CD4-positive, alpha-beta T cell (primary cell): ENCODE measurements at regions not wholly inside any gene's neighbourhood (a gene's known extent, or its start where the extent isn't known, plus 50 kb on each side); places are given as distances from the start of the nearest gene placed in this dataset.

Source experiments
- ATAC-seq: fragments of 200-7000 bp; cut with Tn5 transposase; one replicate; pipeline ENCODE4 v1.10.0; 2022; ENCODE audit warnings: mild to moderate bottlenecking; ENCODE audit not compliant: poor library complexity
- CTCF ChIA-PET: fragments of 350-600 bp; sonication (Branson Sonifier 250); formaldehyde crosslinking; loops from one replicate; lab custom pipeline; 2021; ENCODE audit warnings: antibody characterized with exemption, inconsistent platforms; lab: Charles Lee
- POLR2A ChIA-PET: fragments of 350-600 bp; sonication (Branson Sonifier 250); formaldehyde crosslinking; loops from one replicate; lab custom pipeline; 2021; ENCODE audit warnings: antibody characterized with exemption, inconsistent platforms; lab: Charles Lee
- DNase-seq, 14 experiments: peaks; one replicate each; pipeline ENCODE4 v3.0.0-alpha.2; 2013 to 2020; ENCODE audit warnings: mixed read lengths in 2 of 14
- H3K27ac ChIP-seq, 2 donors: one replicate each; pipeline versions ENCODE4 v1.5.1 to v1.7.0; 2013; ENCODE audit warnings: low read length in 2 of 2, low read depth in 1 of 2, mild to moderate bottlenecking in 1 of 2
- H3K27me3 ChIP-seq, 2 experiments: 1 replicate in 1 of 2; 2 replicates in 1 of 2; pipeline versions ENCODE4 v1.6.1 to v1.7.0; 2013; ENCODE audit warnings: low read length in 2 of 2, control low read depth in 1 of 2, mild to moderate bottlenecking in 1 of 2, moderate library complexity in 1 of 2; ENCODE audit not compliant: insufficient read depth in 2 of 2, control insufficient read depth in 1 of 2
- H3K36me3 ChIP-seq: one replicate; pipeline ENCODE4 v1.6.1; 2013; ENCODE audit warnings: low read length, control low read depth; ENCODE audit not compliant: insufficient read depth
- H3K4me1 ChIP-seq: one replicate; pipeline ENCODE4 v1.6.1; 2013; ENCODE audit warnings: low read length, control low read depth; ENCODE audit not compliant: insufficient read depth
- H3K4me3 ChIP-seq: one replicate; pipeline ENCODE4 v1.5.1; 2013; ENCODE audit warnings: mild to moderate bottlenecking, low read length, moderate library complexity
- H3K9me3 ChIP-seq, 2 experiments: 1 replicate in 1 of 2; 2 replicates in 1 of 2; pipeline versions ENCODE4 v1.6.1 to v1.7.0; 2013; ENCODE audit warnings: low read length in 2 of 2, mild to moderate bottlenecking in 2 of 2, control low read depth in 1 of 2, moderate library complexity in 1 of 2; ENCODE audit not compliant: control insufficient read depth in 1 of 2, insufficient read depth in 1 of 2
- H3K27ac Mint-ChIP-seq: one replicate; pipeline ENCODE4 v1.8.0; 2020; ENCODE audit warnings: mixed read lengths
- H3K27me3 Mint-ChIP-seq: one replicate; pipeline ENCODE4 v1.8.0; 2021; ENCODE audit warnings: mixed read lengths
- H3K36me3 Mint-ChIP-seq: one replicate; pipeline ENCODE4 v1.8.0; 2021; ENCODE audit warnings: low read depth, mixed read lengths
- H3K4me1 Mint-ChIP-seq: one replicate; pipeline ENCODE4 v1.8.0; 2021; ENCODE audit warnings: low read depth, mixed read lengths
- H3K4me3 Mint-ChIP-seq: one replicate; pipeline ENCODE4 v1.8.0; 2020; ENCODE audit warnings: mild to moderate bottlenecking, mixed read lengths
- H3K9me3 Mint-ChIP-seq: one replicate; pipeline ENCODE4 v1.8.0; 2020; ENCODE audit warnings: mixed read lengths
- intact Hi-C, 2 experiments: fragments of 100-400 bp; cut with DNase I in 1 of 2; cut with micrococcal nuclease in 1 of 2; formaldehyde crosslinking; loops; one replicate each; pipeline versions ENCODE4 v1.15.1 to v1.9.0; 2023 to 2025; cut with DNase I, micrococcal nuclease
- TF ChIP-seq, protein P1 (sequence below): fragments of 200-600 bp; IDR thresholded peaks from one replicate; pipeline ENCODE4 v1.8.0; 2022; ENCODE audit warnings: antibody characterized with exemption, mild to moderate bottlenecking

- POLR2A ChIA-PET, result no interaction called here
- Histone ChIP-seq H3K4me3 (no peak overlapping the region), H3K36me3 (no peaks in the 10 kb centered on the region), H3K27me3 (no peaks in the 10 kb centered on the region), H3K27ac (no peak overlapping the region), H3K9me3 (no peaks in the 10 kb centered on the region), H3K4me1 (no peaks in the 10 kb centered on the region)
- Mint-ChIP-seq H3K27ac (no peak overlapping the region), H3K36me3 (no peaks in the 10 kb centered on the region), H3K27me3 (no peaks in the 10 kb centered on the region), H3K9me3 (no peaks in the 10 kb centered on the region), H3K4me1 (no peaks in the 10 kb centered on the region), H3K4me3 (no peak overlapping the region)
- CTCF ChIA-PET, result no interaction called here
- intact Hi-C loops, result no loop called here
- ATAC-seq (no peak), DNase-seq (no peak)
- TF ChIP-seq, protein P1, sequence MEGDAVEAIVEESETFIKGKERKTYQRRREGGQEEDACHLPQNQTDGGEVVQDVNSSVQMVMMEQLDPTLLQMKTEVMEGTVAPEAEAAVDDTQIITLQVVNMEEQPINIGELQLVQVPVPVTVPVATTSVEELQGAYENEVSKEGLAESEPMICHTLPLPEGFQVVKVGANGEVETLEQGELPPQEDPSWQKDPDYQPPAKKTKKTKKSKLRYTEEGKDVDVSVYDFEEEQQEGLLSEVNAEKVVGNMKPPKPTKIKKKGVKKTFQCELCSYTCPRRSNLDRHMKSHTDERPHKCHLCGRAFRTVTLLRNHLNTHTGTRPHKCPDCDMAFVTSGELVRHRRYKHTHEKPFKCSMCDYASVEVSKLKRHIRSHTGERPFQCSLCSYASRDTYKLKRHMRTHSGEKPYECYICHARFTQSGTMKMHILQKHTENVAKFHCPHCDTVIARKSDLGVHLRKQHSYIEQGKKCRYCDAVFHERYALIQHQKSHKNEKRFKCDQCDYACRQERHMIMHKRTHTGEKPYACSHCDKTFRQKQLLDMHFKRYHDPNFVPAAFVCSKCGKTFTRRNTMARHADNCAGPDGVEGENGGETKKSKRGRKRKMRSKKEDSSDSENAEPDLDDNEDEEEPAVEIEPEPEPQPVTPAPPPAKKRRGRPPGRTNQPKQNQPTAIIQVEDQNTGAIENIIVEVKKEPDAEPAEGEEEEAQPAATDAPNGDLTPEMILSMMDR, result no peak
Measured at GRCh38 chr18:53997064-53997463, 227.4 kb downstream of the MBD2 start.

DNA sequence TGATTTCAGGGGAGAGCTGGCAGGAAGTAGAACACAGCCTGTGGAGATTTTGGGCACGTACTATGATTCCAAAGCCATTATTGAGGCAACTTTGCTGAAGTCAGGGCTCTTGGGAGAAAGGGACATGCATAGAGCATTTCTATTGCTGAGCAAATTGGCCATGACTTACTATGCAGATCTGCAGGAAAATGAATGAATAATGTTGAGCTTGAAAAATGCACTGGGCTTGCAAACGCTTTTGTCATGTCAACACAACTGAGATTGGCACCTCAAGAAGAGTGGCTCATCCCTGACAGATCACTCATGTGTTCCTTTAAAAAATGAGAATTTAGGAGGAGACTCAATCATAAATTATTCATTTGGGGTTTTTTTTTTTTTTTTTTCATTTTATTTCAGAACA lies 230.5 kb downstream of the MBD2 start:
- Mint-ChIP-seq H3K27ac (no peak overlapping the region), H3K4me3 (no peak overlapping the region), H3K36me3 (no peaks in the 10 kb centered on the region), H3K27me3 (no peaks in the 10 kb centered on the region), H3K9me3 (no peaks in the 10 kb centered on the region), H3K4me1 (no peaks in the 10 kb centered on the region)
- H3K36me3 ChIP-seq, result no peaks in the 10 kb centered on the region
- intact Hi-C loops, result no loop called here
- ChIA-PET POLR2A (no interaction called here), CTCF (no interaction called here)
- H3K27ac ChIP-seq, result no peak overlapping the region
- H3K4me1 ChIP-seq, result no peaks in the 10 kb centered on the region
- H3K4me3 ChIP-seq, result no peak overlapping the region
- ATAC-seq (no peak), DNase-seq (no peak)
- TF ChIP-seq, protein P1, result no peak
- H3K9me3 ChIP-seq, result no peaks in the 10 kb centered on the region
- no peaks in the 10 kb centered on the region for H3K27me3 ChIP-seq

DNA sequence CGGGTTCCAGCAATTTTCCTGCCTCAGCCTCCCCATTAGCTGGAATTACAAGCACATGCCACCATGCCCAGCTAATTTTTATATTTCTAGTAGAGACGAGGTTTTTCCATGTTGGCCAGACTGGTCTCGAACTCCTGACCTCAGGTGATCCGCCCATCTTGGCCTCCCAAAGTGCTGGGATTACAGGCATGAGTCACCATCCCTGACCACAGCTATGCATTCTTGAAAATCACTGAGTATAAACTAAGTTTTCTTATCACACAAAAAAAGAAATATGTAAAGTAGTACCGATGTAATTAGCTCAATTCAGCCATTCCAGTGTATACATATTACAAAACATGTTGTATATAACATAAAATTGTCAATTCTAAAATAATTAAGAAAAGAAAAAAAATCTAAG lies 232.7 kb downstream of the MBD2 start:
- no peak for ATAC-seq
- CTCF ChIA-PET, result no interaction called here
- TF ChIP-seq, protein P1, result no peak

More for the DNA sequence above, 232.7 kb downstream of the MBD2 start:
- Mint-ChIP-seq H3K9me3 (no peaks in the 10 kb centered on the region), H3K4me3 (no peak overlapping the region), H3K4me1 (no peaks in the 10 kb centered on the region), H3K27ac (no peak overlapping the region), H3K27me3 (no peaks in the 10 kb centered on the region), H3K36me3 (no peaks in the 10 kb centered on the region)
- H3K36me3 ChIP-seq, result no peaks in the 10 kb centered on the region
- no peaks in the 10 kb centered on the region for H3K27me3 ChIP-seq
- intact Hi-C loops, result no loop called here
- POLR2A ChIA-PET, result no interaction called here
- H3K27ac ChIP-seq, result no peak overlapping the region
- H3K4me1 ChIP-seq, result no peaks in the 10 kb centered on the region
- no peak for DNase-seq
- no peak overlapping the region for H3K4me3 ChIP-seq
- H3K9me3 ChIP-seq, result no peaks in the 10 kb centered on the region
